IMR-90 (cell line): ENCODE measurements at regions not wholly inside any gene's neighbourhood (a gene's known extent, or its start where the extent isn't known, plus 50 kb on each side); places are given as distances from the start of the nearest gene placed in this dataset.

Source experiments
- ATAC-seq: fragments of 200-7000 bp; cut with Tn5 transposase; 2 replicates; pipeline ENCODE4 v1.9.1; 2020; ENCODE audit warnings: low read depth, mild to moderate bottlenecking, moderate library complexity
- BruUV-seq: library from RNA; stranded (reverse); fragments of 400-500 nt; replicated peaks from 2 replicates; lab custom pipeline; 2021; lab: Mats Ljungman, UMichigan
- CTCF ChIA-PET: fragments of 300-600 bp; formaldehyde crosslinking; extraction: SDS; loops from one replicate; lab custom pipeline; 2021; ENCODE audit warnings: antibody characterized with exemption; lab: Yijun Ruan, JAX
- POLR2A ChIA-PET: fragments of 300-600 bp; sonication (Branson Sonifier 250); formaldehyde crosslinking; loops from one replicate; lab custom pipeline; 2022; ENCODE audit warnings: antibody characterized with exemption; ENCODE audit not compliant: unreplicated experiment; lab: Charles Lee
- DNase-seq: peaks from one replicate; pipeline ENCODE4 v3.0.0; 2013
- H2AFZ ChIP-seq: replicated peaks from 2 replicates; pipeline ENCODE3; 2013; ENCODE audit warnings: low read length, mild to moderate bottlenecking; ENCODE audit not compliant: poor library complexity
- H2AK5ac ChIP-seq: 2 replicates; pipeline ENCODE4 v1.6.1; 2013; ENCODE audit warnings: low read depth, low read length, inconsistent platforms
- H2AK9ac ChIP-seq: replicated peaks from 2 replicates; pipeline ENCODE3; 2013; ENCODE audit warnings: mild to moderate bottlenecking, low read depth, low read length, moderate library complexity; ENCODE audit not compliant: poor library complexity
- H2BK120ac ChIP-seq: 2 replicates; pipeline ENCODE4 v1.6.1; 2013; ENCODE audit warnings: low read depth, low read length, inconsistent platforms
- H2BK15ac ChIP-seq: 3 replicates; pipeline ENCODE4 v1.6.1; 2013; ENCODE audit warnings: low read depth, low read length, inconsistent platforms
- H2BK20ac ChIP-seq: 2 replicates; pipeline ENCODE4 v1.6.1; 2013; ENCODE audit warnings: low read depth, mild to moderate bottlenecking, inconsistent platforms, low read length, moderate library complexity
- H2BK5ac ChIP-seq: 2 replicates; pipeline ENCODE4 v1.6.1; 2013; ENCODE audit warnings: mild to moderate bottlenecking, low read depth, low read length, inconsistent platforms; ENCODE audit not compliant: poor library complexity, severe bottlenecking
- H3K14ac ChIP-seq: replicated peaks from 2 replicates; pipeline ENCODE4 v1.6.1; 2013; ENCODE audit warnings: low read depth, low read length, inconsistent platforms
- H3K18ac ChIP-seq: 2 replicates; pipeline ENCODE4 v1.6.1; 2013; ENCODE audit warnings: low read depth, low read length, control low read depth
- H3K23ac ChIP-seq: 2 replicates; pipeline ENCODE4 v1.6.1; 2013; ENCODE audit warnings: low read depth, low read length, inconsistent platforms
- H3K27ac ChIP-seq: 2 replicates; pipeline ENCODE4 v1.5.1; 2013; ENCODE audit warnings: mild to moderate bottlenecking, control low read depth, low read length; ENCODE audit not compliant: insufficient read depth
- H3K27me3 ChIP-seq: 2 replicates; pipeline ENCODE4 v1.6.1; 2013; ENCODE audit warnings: low read length; ENCODE audit not compliant: control insufficient read depth, insufficient read depth
- H3K36me3 ChIP-seq: 2 replicates; pipeline ENCODE4 v1.6.1; 2013; ENCODE audit warnings: low read length, mixed read lengths; ENCODE audit not compliant: control insufficient read depth, insufficient read depth
- H3K4ac ChIP-seq: 2 replicates; pipeline ENCODE4 v1.6.1; 2013; ENCODE audit warnings: low read depth, low read length, inconsistent platforms
- H3K4me1 ChIP-seq: 2 replicates; pipeline ENCODE4 v1.6.1; 2013; ENCODE audit warnings: low read length, mixed read lengths; ENCODE audit not compliant: control insufficient read depth, insufficient read depth
- H3K4me2 ChIP-seq: 2 replicates; pipeline ENCODE4 v1.6.1; 2013; ENCODE audit warnings: low read depth, mild to moderate bottlenecking, control low read depth, low read length, moderate library complexity
- H3K4me3 ChIP-seq: 2 replicates; pipeline ENCODE4 v1.5.1; 2013; ENCODE audit warnings: low read depth, mild to moderate bottlenecking, control low read depth, low read length, moderate library complexity; ENCODE audit not compliant: insufficient read depth
- H3K56ac ChIP-seq: 2 replicates; pipeline ENCODE4 v1.6.1; 2013; ENCODE audit warnings: low read length, inconsistent platforms; ENCODE audit not compliant: insufficient read depth; ENCODE audit errors: extremely low read depth
- H3K79me1 ChIP-seq, 2 experiments: 2 replicates each; pipeline ENCODE4 v1.6.1; 2013; ENCODE audit warnings: low read length in 2 of 2, inconsistent platforms in 1 of 2, low read depth in 1 of 2
- H3K9ac ChIP-seq: 2 replicates; pipeline ENCODE4 v1.6.1; 2013; ENCODE audit warnings: low read depth, low read length, control low read depth
- H3K9me1 ChIP-seq: 2 replicates; pipeline ENCODE4 v1.6.1; 2013; ENCODE audit warnings: low read length, inconsistent platforms; ENCODE audit not compliant: insufficient read depth
- H3K9me3 ChIP-seq: 2 replicates; pipeline ENCODE4 v1.6.1; 2013; ENCODE audit warnings: low read length; ENCODE audit not compliant: control insufficient read depth, insufficient read depth
- H4K20me1 ChIP-seq: 2 replicates; pipeline ENCODE4 v1.6.1; 2013; ENCODE audit warnings: low read length, inconsistent platforms; ENCODE audit not compliant: insufficient read depth
- H4K5ac ChIP-seq: 2 replicates; pipeline ENCODE4 v1.6.1; 2013; ENCODE audit warnings: mild to moderate bottlenecking, low read depth, low read length, control low read depth
- H4K8ac ChIP-seq, 2 experiments: 2 replicates each; pipeline ENCODE4 v1.6.1; 2013; ENCODE audit warnings: low read depth in 2 of 2, low read length in 2 of 2, control low read depth in 1 of 2, inconsistent platforms in 1 of 2
- H4K91ac ChIP-seq: 2 replicates; pipeline ENCODE4 v1.6.1; 2013; ENCODE audit warnings: low read depth, low read length, inconsistent platforms; ENCODE audit not compliant: insufficient read depth
- BHLHE40 ChIP-seq: fragments of 150-350 bp; IDR thresholded peaks from 2 replicates; pipeline ENCODE4 v1.6.1; 2016; ENCODE audit warnings: mild to moderate bottlenecking, low read depth, low read length
- CEBPB ChIP-seq: IDR thresholded peaks from 2 replicates; pipeline ENCODE4 v1.6.1; 2012; ENCODE audit warnings: low read depth, low read length, improper control_type of control experiment
- CHD1 ChIP-seq: IDR thresholded peaks from 2 replicates; pipeline ENCODE4 v1.6.1; 2012; ENCODE audit warnings: low read depth, low read length, improper control_type of control experiment
- FOS ChIP-seq: fragments of 150-350 bp; IDR thresholded peaks from 2 replicates; pipeline ENCODE4 v1.6.1; 2016; ENCODE audit warnings: low read depth, low read length
- MAFK ChIP-seq: IDR thresholded peaks from 2 replicates; pipeline ENCODE4 v1.6.1; 2012; ENCODE audit warnings: low read depth, low read length, improper control_type of control experiment
- MAZ ChIP-seq: IDR thresholded peaks from 2 replicates; pipeline ENCODE4 v1.6.1; 2012; ENCODE audit warnings: low read depth, mild to moderate bottlenecking, low read length, improper control_type of control experiment, moderate library complexity, borderline replicate concordance
- MXI1 ChIP-seq: IDR thresholded peaks from 2 replicates; pipeline ENCODE4 v1.6.1; 2012; ENCODE audit warnings: low read depth, mild to moderate bottlenecking, low read length, moderate library complexity, borderline replicate concordance
- NFE2L2 ChIP-seq: fragments of 150-350 bp; IDR thresholded peaks from 2 replicates; pipeline ENCODE4 v1.6.1; 2016; ENCODE audit warnings: low read depth, mild to moderate bottlenecking, low read length
- POLR2A ChIP-seq: IDR thresholded peaks from 2 replicates; pipeline ENCODE4 v1.6.1; 2012; ENCODE audit warnings: mild to moderate bottlenecking, low read depth, low read length
- RAD21 ChIP-seq: IDR thresholded peaks from 2 replicates; pipeline ENCODE4 v1.6.1; 2012; ENCODE audit warnings: low read length, improper control_type of control experiment
- RCOR1 ChIP-seq: IDR thresholded peaks from 2 replicates; pipeline ENCODE4 v1.6.1; 2012; ENCODE audit warnings: mild to moderate bottlenecking, low read length, improper control_type of control experiment; ENCODE audit not compliant: insufficient replicate concordance
- SMC3 ChIP-seq: fragments of 150-350 bp; IDR thresholded peaks from 2 replicates; pipeline ENCODE4 v1.6.1; 2016; ENCODE audit warnings: low read depth, mild to moderate bottlenecking, antibody characterized with exemption, low read length, moderate library complexity
- dilution Hi-C: fragments of 300-500 bp; cut with HindIII; formaldehyde crosslinking; loops from one replicate; pipeline ENCODE4 v1.14.3; 2018; ENCODE audit warnings: low sequenced_read_pairs; ENCODE audit not compliant: unreplicated experiment
- in situ Hi-C: fragments of 300-500 bp; cut with MboI; formaldehyde crosslinking; loops from 3 replicates; pipeline ENCODE4 v1.14.3; 2019; ENCODE audit warnings: low sequenced_read_pairs, inconsistent platforms, mixed read lengths
- intact Hi-C: fragments of 100-400 bp; cut with micrococcal nuclease; formaldehyde crosslinking; loops from 2 replicates; pipeline ENCODE4 v1.10.0; 2022
- TF ChIP-seq, protein P1 (sequence below): fragments of 150-350 bp; IDR thresholded peaks from 2 replicates; pipeline ENCODE4 v1.6.1; 2017; ENCODE audit warnings: mild to moderate bottlenecking, antibody characterized with exemption, low read length, low read depth
- TF ChIP-seq, protein P2 (sequence below): fragments of 150-350 bp; IDR thresholded peaks from 2 replicates; pipeline ENCODE4 v1.6.1; 2016; ENCODE audit warnings: low read depth, mild to moderate bottlenecking, low read length, moderate library complexity, borderline replicate concordance

DNA sequence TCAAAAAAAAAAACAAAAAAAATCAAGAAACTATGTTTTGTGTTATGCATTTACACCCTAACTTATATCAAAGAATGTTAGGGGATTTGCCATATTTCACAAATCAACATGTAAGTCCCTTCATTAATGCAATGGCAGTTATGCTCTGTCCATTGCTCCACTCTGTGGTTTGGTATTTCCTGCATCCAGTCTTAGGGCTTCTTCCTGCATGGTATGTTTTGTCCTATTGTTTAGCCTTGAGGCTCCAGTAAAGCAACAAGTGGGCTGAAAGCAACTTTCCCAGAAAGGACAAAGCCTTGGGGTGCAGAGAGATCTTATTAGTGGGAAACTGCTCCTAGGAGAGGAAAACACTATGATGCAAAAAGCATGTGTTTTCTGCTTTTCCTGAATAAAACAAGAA lies 474.1 kb downstream of the IRS1 start:
- TF ChIP-seq MAFK (no peak), POLR2A (no peak), FOS (no peak), RAD21 (no peak), SMC3 (no peak), MAZ (no peak), MXI1 (no peak), CEBPB (no peak), RCOR1 (no peak), NFE2L2 (no peak), CHD1 (no peak), BHLHE40 (no peak)
- TF ChIP-seq, protein P1, sequence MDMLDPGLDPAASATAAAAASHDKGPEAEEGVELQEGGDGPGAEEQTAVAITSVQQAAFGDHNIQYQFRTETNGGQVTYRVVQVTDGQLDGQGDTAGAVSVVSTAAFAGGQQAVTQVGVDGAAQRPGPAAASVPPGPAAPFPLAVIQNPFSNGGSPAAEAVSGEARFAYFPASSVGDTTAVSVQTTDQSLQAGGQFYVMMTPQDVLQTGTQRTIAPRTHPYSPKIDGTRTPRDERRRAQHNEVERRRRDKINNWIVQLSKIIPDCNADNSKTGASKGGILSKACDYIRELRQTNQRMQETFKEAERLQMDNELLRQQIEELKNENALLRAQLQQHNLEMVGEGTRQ: no peak
- TF ChIP-seq, protein P2, sequence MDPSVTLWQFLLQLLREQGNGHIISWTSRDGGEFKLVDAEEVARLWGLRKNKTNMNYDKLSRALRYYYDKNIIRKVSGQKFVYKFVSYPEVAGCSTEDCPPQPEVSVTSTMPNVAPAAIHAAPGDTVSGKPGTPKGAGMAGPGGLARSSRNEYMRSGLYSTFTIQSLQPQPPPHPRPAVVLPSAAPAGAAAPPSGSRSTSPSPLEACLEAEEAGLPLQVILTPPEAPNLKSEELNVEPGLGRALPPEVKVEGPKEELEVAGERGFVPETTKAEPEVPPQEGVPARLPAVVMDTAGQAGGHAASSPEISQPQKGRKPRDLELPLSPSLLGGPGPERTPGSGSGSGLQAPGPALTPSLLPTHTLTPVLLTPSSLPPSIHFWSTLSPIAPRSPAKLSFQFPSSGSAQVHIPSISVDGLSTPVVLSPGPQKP: no peak
- no peak for ATAC-seq
- DNase-seq: no peak
- Histone ChIP-seq H3K4me2 (no peak overlapping the region), H3K79me1 (no peaks in the 10 kb centered on the region), H3K14ac (peak overlapping the region; percentile 35; the same call in 1 of the 2 replicates), H3K18ac (no peak overlapping the region), H3K4me1 (no peaks in the 10 kb centered on the region), H2AK9ac (no peak overlapping the region), H3K27me3 (no peaks in the 10 kb centered on the region), H4K8ac (no peak overlapping the region), H2AK5ac (no peak overlapping the region), H4K20me1 (no peaks in the 10 kb centered on the region), H4K91ac (no peak overlapping the region), H3K36me3 (no peaks in the 10 kb centered on the region), H3K9me3 (no peaks in the 10 kb centered on the region), H3K9me1 (no peaks in the 10 kb centered on the region; the same call in 1 of the 2 replicates), H4K5ac (no peak overlapping the region), H3K4me3 (no peak overlapping the region), H2BK20ac (no peak overlapping the region), H3K9ac (no peak overlapping the region), H2BK120ac (no peak overlapping the region), H3K23ac (no peak overlapping the region; the same call in 1 of the 2 replicates), H3K4ac (no peak overlapping the region), H3K56ac (no peak overlapping the region), H2BK5ac (no peak overlapping the region), H3K27ac (no peak overlapping the region), H2BK15ac (no peak overlapping the region), H2AFZ (no peak overlapping the region)
- in situ Hi-C loops: no loop called here
- CTCF ChIA-PET: no interaction called here
- POLR2A ChIA-PET: no interaction called here
- no TSS peak for BruUV-seq
- dilution Hi-C loops: no loop called here
- intact Hi-C loops: no loop called here
